Lower leg skin (tissue), 3 donors: ENCODE measurements at regions not wholly inside any gene's neighbourhood (a gene's known extent, or its start where the extent isn't known, plus 50 kb on each side); places are given as distances from the start of the nearest gene placed in this dataset.

Source experiments
- POLR2A ChIP-seq, 2 donors: fragments of 450-650 bp; IDR thresholded peaks; one replicate each; pipeline ENCODE4 v1.6.1; 2016 to 2017; ENCODE audit warnings: antibody characterized with exemption in 2 of 2, mild to moderate bottlenecking in 1 of 2, moderate library complexity in 1 of 2
- TF ChIP-seq, protein P1 (sequence below), 3 donors: fragments of 450-650 bp; IDR thresholded peaks; one replicate each; pipeline ENCODE4 v1.5.1; 2016; ENCODE audit warnings: antibody characterized with exemption in 3 of 3, mild to moderate bottlenecking in 3 of 3, moderate library complexity in 2 of 3

DNA sequence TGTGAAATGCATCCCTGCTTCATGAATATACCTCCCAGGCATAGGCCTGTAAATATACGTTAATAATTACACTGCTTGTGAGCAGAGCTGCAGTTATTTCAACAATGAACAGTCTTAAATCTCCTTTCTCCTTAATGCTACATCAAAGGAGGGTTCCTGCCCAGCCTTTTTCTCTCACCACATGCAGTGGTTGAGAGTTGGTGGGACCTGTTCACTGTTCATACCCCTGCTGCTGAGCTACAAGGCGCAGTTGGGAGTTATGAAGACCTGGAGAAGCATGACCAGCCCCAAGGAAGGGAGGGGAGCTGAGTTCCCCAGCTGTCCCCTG is 111.9 kb upstream of the FOXQ1 start:
- no peak for TF ChIP-seq POLR2A (IDR thresholded peaks at IDR 0.05)
- TF ChIP-seq, protein P1, sequence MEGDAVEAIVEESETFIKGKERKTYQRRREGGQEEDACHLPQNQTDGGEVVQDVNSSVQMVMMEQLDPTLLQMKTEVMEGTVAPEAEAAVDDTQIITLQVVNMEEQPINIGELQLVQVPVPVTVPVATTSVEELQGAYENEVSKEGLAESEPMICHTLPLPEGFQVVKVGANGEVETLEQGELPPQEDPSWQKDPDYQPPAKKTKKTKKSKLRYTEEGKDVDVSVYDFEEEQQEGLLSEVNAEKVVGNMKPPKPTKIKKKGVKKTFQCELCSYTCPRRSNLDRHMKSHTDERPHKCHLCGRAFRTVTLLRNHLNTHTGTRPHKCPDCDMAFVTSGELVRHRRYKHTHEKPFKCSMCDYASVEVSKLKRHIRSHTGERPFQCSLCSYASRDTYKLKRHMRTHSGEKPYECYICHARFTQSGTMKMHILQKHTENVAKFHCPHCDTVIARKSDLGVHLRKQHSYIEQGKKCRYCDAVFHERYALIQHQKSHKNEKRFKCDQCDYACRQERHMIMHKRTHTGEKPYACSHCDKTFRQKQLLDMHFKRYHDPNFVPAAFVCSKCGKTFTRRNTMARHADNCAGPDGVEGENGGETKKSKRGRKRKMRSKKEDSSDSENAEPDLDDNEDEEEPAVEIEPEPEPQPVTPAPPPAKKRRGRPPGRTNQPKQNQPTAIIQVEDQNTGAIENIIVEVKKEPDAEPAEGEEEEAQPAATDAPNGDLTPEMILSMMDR (IDR thresholded peaks at IDR 0.05), result no peak
